Choroid plexus epithelial cell (primary cell): ENCODE measurements at regions not wholly inside any gene's neighbourhood (a gene's known extent, or its start where the extent isn't known, plus 50 kb on each side); places are given as distances from the start of the nearest gene placed in this dataset.

Source experiments
- DNase-seq: peaks from one replicate; pipeline ENCODE4 v3.0.0-alpha.2; 2010; ENCODE audit warnings: low read depth
- H3K4me3 ChIP-seq: 2 replicates; pipeline ENCODE4 v1.5.1; 2011; ENCODE audit warnings: low read depth, mild to moderate bottlenecking, control low read depth, low read length, moderate library complexity
- TF ChIP-seq, protein P1 (sequence below): conservative IDR thresholded peaks from 2 replicates; pipeline ENCODE4 v1.5.1; 2011; ENCODE audit warnings: low read depth, mild to moderate bottlenecking, control low read depth, inconsistent platforms, low read length, moderate library complexity

DNA sequence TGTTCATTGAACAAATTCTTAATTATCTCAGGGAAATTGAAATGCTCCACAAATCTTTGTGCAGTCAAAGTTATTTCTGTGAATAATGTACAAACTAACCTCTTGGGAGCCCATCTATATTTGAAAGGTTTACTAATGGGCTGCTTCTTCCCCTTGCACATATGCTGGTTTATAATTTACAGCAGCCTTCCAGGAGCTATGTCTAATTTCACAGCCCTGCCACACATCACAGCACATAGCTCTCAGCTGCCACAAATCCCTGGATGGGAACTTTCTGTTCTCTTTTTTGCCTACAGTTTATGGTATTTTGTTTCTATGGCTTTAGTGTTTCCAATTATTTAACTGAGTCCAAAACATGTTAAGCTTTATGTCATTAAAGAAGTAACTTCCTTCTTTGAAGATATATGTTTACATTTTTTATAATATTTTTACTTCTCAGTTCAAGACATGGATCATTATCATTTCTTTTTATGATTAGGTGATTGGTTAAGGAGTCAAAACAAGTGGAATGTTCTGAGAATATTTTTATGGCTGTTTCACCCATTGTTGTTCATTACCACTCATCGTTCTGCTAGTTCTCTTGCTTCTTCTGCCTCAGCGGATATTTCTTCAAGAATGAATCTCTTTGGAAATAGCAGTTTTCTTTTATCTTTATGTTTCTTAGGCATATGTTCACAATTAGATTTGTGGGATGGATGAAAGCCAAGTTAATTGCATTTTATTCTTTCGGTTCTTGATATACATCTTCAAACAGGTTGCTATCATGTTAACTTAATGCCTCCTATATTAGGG, 475.6 kb upstream of the MIS18BP1 start:
- no peak overlapping the region for H3K4me3 ChIP-seq
- DNase-seq = no peak
- TF ChIP-seq, protein P1, sequence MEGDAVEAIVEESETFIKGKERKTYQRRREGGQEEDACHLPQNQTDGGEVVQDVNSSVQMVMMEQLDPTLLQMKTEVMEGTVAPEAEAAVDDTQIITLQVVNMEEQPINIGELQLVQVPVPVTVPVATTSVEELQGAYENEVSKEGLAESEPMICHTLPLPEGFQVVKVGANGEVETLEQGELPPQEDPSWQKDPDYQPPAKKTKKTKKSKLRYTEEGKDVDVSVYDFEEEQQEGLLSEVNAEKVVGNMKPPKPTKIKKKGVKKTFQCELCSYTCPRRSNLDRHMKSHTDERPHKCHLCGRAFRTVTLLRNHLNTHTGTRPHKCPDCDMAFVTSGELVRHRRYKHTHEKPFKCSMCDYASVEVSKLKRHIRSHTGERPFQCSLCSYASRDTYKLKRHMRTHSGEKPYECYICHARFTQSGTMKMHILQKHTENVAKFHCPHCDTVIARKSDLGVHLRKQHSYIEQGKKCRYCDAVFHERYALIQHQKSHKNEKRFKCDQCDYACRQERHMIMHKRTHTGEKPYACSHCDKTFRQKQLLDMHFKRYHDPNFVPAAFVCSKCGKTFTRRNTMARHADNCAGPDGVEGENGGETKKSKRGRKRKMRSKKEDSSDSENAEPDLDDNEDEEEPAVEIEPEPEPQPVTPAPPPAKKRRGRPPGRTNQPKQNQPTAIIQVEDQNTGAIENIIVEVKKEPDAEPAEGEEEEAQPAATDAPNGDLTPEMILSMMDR = no peak

DNA sequence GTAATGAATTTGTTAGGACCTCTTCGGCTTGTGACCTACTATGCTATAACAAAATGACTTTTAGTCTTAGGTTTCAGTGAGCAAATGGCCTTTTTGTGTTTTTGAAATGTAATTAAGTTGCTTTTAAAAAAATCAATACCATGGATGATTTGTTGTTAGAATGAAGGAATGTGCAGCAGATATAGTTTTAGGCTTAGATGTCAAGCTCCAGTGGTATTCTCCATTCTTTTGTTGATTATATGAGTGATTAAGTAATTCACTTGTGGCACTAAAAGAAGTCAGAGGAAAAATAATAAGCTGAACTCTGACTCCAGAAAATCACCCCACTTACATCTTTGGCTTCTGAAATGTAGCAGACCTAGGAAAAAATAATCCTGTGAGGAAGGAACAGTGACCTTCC, 474.1 kb upstream of the MIS18BP1 start:
- DNase-seq = no peak
- no peak overlapping the region for H3K4me3 ChIP-seq
- TF ChIP-seq, protein P1 = no peak

DNA sequence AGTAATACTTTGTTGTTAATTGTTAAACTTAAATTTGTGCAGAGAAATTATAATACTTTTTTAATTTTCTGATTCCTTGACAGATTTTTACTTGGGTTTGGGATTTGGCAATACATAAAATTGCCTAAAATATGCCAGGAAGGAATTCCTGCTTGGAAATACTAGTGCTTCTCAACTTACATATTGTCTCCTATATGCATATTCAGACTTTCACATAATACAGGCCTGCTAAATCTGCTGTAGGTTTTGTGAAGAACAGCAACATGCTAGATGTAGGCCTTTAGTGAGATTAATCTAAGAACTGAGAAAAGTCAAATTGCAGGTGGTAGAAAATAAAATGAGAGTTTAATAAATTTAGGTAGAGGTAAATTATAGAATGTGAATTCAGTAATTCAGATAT, 468.5 kb upstream of the MIS18BP1 start:
- no peak for DNase-seq
- TF ChIP-seq, protein P1 = no peak
- H3K4me3 ChIP-seq = no peak overlapping the region

DNA sequence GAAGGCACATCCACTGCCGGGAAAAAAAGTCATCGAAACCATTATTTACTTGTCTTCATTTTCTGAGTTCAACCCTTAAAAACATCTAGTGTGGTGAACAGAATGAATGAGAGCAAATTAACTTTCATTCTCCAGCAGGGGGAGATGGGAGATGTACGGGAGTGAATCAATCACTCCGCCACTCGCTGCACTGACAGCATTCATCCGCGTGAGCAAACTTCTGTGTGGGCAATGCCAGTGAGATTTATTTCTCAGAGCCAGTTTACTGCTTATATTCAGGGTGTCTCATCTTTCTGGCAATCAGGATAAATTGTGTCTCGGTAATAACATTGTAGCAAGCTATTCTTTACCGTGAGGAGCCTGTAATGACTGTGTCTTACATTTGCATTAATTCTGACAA, 463.6 kb upstream of the MIS18BP1 start:
- DNase-seq = peak; percentile 1
- H3K4me3 ChIP-seq = no peak overlapping the region
- TF ChIP-seq, protein P1 = peak; percentile 25

DNA sequence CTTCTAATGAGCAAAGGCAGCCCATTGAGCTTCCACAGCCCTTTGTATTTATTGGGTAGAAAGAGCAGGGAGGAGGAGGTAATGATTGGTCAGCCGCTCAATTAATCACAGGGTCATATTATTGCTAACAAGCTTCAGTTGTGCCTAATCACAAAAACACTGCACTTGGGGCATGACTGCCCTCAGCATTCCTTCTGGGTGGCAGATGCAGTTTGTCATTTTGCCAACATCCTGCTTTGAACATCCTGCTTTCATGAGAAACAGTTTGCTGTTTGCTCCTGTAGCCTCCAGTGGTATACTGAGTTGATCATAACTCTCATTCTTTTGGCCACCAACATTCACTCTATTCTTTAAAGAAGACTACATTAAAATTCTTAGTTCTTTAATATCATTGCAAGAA, 462.9 kb upstream of the MIS18BP1 start:
- DNase-seq = no peak
- no peak overlapping the region for H3K4me3 ChIP-seq
- TF ChIP-seq, protein P1 = no peak

DNA sequence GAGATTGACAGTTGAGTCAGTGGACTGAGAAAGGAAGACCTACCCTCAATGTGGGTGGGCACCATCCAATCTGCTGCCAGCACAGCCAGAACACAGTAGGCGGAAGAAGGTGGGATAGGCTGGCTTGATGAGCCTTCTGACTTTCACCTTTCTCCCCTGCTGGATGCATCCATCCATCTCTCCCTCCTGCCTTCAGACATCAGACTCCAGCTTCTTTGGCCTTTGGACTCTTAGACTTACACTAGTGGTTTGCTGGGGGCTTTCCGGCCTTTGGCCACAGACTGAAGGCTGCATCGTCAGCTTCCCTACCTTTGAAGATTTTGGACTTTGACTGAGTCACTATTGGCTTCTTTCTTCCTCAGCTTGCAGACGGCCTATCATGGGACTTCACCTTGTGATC, 456.5 kb upstream of the MIS18BP1 start:
- H3K4me3 ChIP-seq = no peak overlapping the region
- no peak for DNase-seq
- TF ChIP-seq, protein P1 = no peak

DNA sequence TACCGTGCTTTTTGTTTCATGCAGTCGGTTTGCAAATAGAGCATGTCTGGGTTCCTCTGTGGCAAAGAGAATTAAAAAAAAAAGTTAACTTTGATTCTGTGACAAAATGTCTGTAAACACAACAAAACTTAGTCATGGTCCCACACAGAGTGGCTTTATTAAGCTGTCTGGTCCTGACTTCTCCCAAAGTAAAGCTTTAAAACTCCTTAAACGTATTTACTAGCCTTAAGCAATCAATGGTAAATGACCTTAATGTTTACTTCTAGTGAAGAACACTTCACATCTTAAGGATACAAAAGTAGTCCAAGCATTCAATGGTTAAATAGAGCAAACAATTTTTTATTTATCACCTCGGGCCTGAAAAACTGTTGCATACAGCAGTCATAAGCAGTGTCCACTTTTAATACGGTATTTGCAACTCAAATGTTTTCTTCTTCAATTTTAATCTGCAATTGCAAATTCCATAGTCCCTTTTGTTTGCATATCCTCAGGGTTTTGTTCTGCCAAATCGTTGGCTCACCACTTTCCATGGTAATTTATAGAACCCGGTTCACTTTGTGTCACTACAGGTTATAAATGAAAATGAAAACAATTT, 453.0 kb upstream of the MIS18BP1 start:
- H3K4me3 ChIP-seq = no peak overlapping the region
- no peak for DNase-seq
- TF ChIP-seq, protein P1 = no peak
